ENCODE measurements at regions not wholly inside any gene's neighbourhood (a gene's known extent, or its start where the extent isn't known, plus 50 kb on each side); places are given as distances from the start of the nearest gene placed in this dataset.
A peak's percentile ranks its signal among the peaks of the same experiment; 100 is the strongest.

- Mint-ChIP-seq H3K4me3 (no peak overlapping the region), H3K9me3 (no peaks in the 10 kb centered on the region), H3K36me3 (no peaks in the 10 kb centered on the region), H3K4me1 (ENCODE audit: unreplicated experiment) (peaks cover 12% of the 10 kb centered on the region), H3K27me3 (peaks cover 6% of the 10 kb centered on the region), H3K27ac (no peak overlapping the region)
- DNase-seq (ENCODE audit: extremely low spot score, unreplicated experiment): no peak
- peak; percentile 51 for TF ChIP-seq CTCF (conservative IDR thresholded peaks at IDR 0.05)
Measured at GRCh38 chr5:111670826-111671492, 86.0 kb downstream of the NREP start.

- Mint-ChIP-seq H3K27ac (no peak overlapping the region), H3K36me3 (no peaks in the 10 kb centered on the region), H3K4me1 (ENCODE audit: unreplicated experiment) (peaks cover 6% of the 10 kb centered on the region), H3K4me3 (no peak overlapping the region), H3K9me3 (no peaks in the 10 kb centered on the region), H3K27me3 (peaks cover 6% of the 10 kb centered on the region)
- no peak for TF ChIP-seq CTCF (conservative IDR thresholded peaks at IDR 0.05)
- no peak for DNase-seq (ENCODE audit: extremely low spot score, unreplicated experiment)
Measured at GRCh38 chr5:111668477-111669414, 88.2 kb downstream of the NREP start.

- H3K4me1 Mint-ChIP-seq (ENCODE audit: unreplicated experiment): no peaks in the 10 kb centered on the region
Measured at GRCh38 chr5:111667128-111667736, 89.8 kb downstream of the NREP start.

GRCh38 chr5:111656580-111656979 is 100.4 kb downstream of the NREP start:
- DNase-seq (ENCODE audit: extremely low spot score, unreplicated experiment): no peak
- H3K27ac Mint-ChIP-seq: no peak overlapping the region
- H3K36me3 Mint-ChIP-seq: no peaks in the 10 kb centered on the region
- no peak for TF ChIP-seq CTCF (conservative IDR thresholded peaks at IDR 0.05)
- H3K27me3 Mint-ChIP-seq: peaks cover 3% of the 10 kb centered on the region
- no peaks in the 10 kb centered on the region for H3K4me1 Mint-ChIP-seq (ENCODE audit: unreplicated experiment)
- no peak overlapping the region for H3K4me3 Mint-ChIP-seq
- H3K9me3 Mint-ChIP-seq: peaks cover 12% of the 10 kb centered on the region

More at GRCh38 chr5:111667128-111667736, 89.8 kb downstream of the NREP start:
- Mint-ChIP-seq H3K27ac (no peak overlapping the region), H3K4me3 (no peak overlapping the region), H3K9me3 (no peaks in the 10 kb centered on the region), H3K36me3 (no peaks in the 10 kb centered on the region), H3K27me3 (peaks cover 6% of the 10 kb centered on the region)
- no peak for TF ChIP-seq CTCF (conservative IDR thresholded peaks at IDR 0.05)
- DNase-seq (ENCODE audit: extremely low spot score, unreplicated experiment): no peak

- H3K4me3 Mint-ChIP-seq: no peak overlapping the region
- no peak for DNase-seq (ENCODE audit: extremely low spot score, unreplicated experiment)
- no peak overlapping the region for H3K27ac Mint-ChIP-seq
- H3K36me3 Mint-ChIP-seq: no peaks in the 10 kb centered on the region
- no peaks in the 10 kb centered on the region for H3K4me1 Mint-ChIP-seq (ENCODE audit: unreplicated experiment)
- peaks cover 3% of the 10 kb centered on the region for H3K27me3 Mint-ChIP-seq
- H3K9me3 Mint-ChIP-seq: peaks cover 9% of the 10 kb centered on the region
- no peak for TF ChIP-seq CTCF (conservative IDR thresholded peaks at IDR 0.05)
Measured at GRCh38 chr5:111655169-111655924, 101.6 kb downstream of the NREP start.

All from type B pancreatic cell (in vitro differentiated cells).